Liver (tissue), 8 donors: ENCODE measurements at regions not wholly inside any gene's neighbourhood (a gene's known extent, or its start where the extent isn't known, plus 50 kb on each side); places are given as distances from the start of the nearest gene placed in this dataset.

Source experiments
- DNase-seq: peaks from one replicate; pipeline ENCODE4 v3.0.0-alpha.2; 2017; ENCODE audit warnings: low spot score
- H3K27ac ChIP-seq, 2 donors: one replicate each; pipeline ENCODE4 v1.7.0; 2013; ENCODE audit warnings: inconsistent platforms in 2 of 2, low read length in 2 of 2, control low read depth in 1 of 2, low read depth in 1 of 2, mild to moderate bottlenecking in 1 of 2
- H3K27me3 ChIP-seq, 4 donors: one replicate each; pipeline versions ENCODE4 v1.6.1 to v1.7.0; 2013; ENCODE audit warnings: low read length in 3 of 4, inconsistent platforms in 1 of 4, mild to moderate bottlenecking in 1 of 4, moderate library complexity in 1 of 4; ENCODE audit not compliant: control insufficient read depth in 4 of 4, insufficient read depth in 4 of 4
- H3K36me3 ChIP-seq, 4 donors: one replicate each; pipeline versions ENCODE4 v1.6.1 to v1.7.0; 2013; ENCODE audit warnings: low read length in 3 of 4, mild to moderate bottlenecking in 3 of 4, low read depth in 1 of 4, moderate library complexity in 1 of 4; ENCODE audit not compliant: control insufficient read depth in 4 of 4, insufficient read depth in 3 of 4
- H3K4me1 ChIP-seq, 4 donors: one replicate each; pipeline versions ENCODE4 v1.6.1 to v1.7.0; 2013; ENCODE audit warnings: low read length in 3 of 4, mild to moderate bottlenecking in 3 of 4, moderate library complexity in 1 of 4; ENCODE audit not compliant: control insufficient read depth in 4 of 4, insufficient read depth in 4 of 4
- H3K4me3 ChIP-seq, 3 donors: one replicate each; pipeline versions ENCODE4 v1.6.1 to v1.7.0; 2013; ENCODE audit warnings: low read length in 3 of 3, control low read depth in 1 of 3, low read depth in 1 of 3, mild to moderate bottlenecking in 1 of 3
- H3K9ac ChIP-seq, 2 donors: one replicate each; pipeline ENCODE4 v1.7.0; 2013; ENCODE audit warnings: low read length in 2 of 2, mild to moderate bottlenecking in 2 of 2, moderate library complexity in 2 of 2, control low read depth in 1 of 2, low read depth in 1 of 2
- H3K9me3 ChIP-seq, 4 donors: one replicate each; pipeline versions ENCODE4 v1.6.1 to v1.7.0; 2013; ENCODE audit warnings: low read length in 3 of 4; ENCODE audit not compliant: control insufficient read depth in 4 of 4
- CTCF ChIP-seq: fragments of 150-350 bp; IDR thresholded peaks from 2 replicates; pipeline ENCODE4 v1.5.1; 2017; ENCODE audit warnings: improper control_type of control experiment, low read depth, low read length; ENCODE audit not compliant: missing input control
- EGR1 ChIP-seq, 2 donors: IDR thresholded peaks; 2 replicates each; pipeline ENCODE4 v1.6.1; 2016 to 2018; ENCODE audit warnings: antibody characterized with exemption in 2 of 2, low read depth in 2 of 2
- FOXA1 ChIP-seq: IDR thresholded peaks from 2 replicates; pipeline ENCODE4 v1.6.1; 2016; ENCODE audit warnings: antibody characterized with exemption
- FOXA2 ChIP-seq: IDR thresholded peaks from 2 replicates; pipeline ENCODE4 v1.6.1; 2016; ENCODE audit warnings: antibody characterized with exemption
- GABPA ChIP-seq, 2 donors: IDR thresholded peaks in 1 of 2; conservative IDR thresholded peaks in 1 of 2; 2 replicates each; pipeline ENCODE4 v1.6.1; 2016; ENCODE audit warnings: antibody characterized with exemption in 2 of 2, mild to moderate bottlenecking in 1 of 2, moderate library complexity in 1 of 2
- HNF4A ChIP-seq, 2 donors: conservative IDR thresholded peaks; 2 replicates each; pipeline ENCODE4 v1.6.1; 2016; ENCODE audit warnings: antibody characterized with exemption in 2 of 2, mild to moderate bottlenecking in 2 of 2
- HNF4G ChIP-seq: IDR thresholded peaks from 2 replicates; pipeline ENCODE4 v1.6.1; 2016; ENCODE audit warnings: antibody characterized with exemption
- JUND ChIP-seq, 2 donors: IDR thresholded peaks; 2 replicates each; pipeline ENCODE4 v1.6.1; 2016; ENCODE audit warnings: antibody characterized with exemption in 2 of 2
- NR2F2 ChIP-seq: IDR thresholded peaks from 2 replicates; pipeline ENCODE4 v1.6.1; 2016; ENCODE audit warnings: antibody characterized with exemption
- RAD21 ChIP-seq, 2 donors: IDR thresholded peaks; 2 replicates each; pipeline ENCODE4 v1.6.1; 2016; ENCODE audit warnings: antibody characterized with exemption in 2 of 2, mild to moderate bottlenecking in 2 of 2
- REST ChIP-seq: IDR thresholded peaks from 2 replicates; pipeline ENCODE4 v1.6.1; 2016; ENCODE audit warnings: antibody characterized with exemption, mild to moderate bottlenecking
- RXRA ChIP-seq, 2 donors: IDR thresholded peaks; 2 replicates each; pipeline ENCODE4 v1.6.1; 2017 to 2018; ENCODE audit warnings: antibody characterized with exemption in 2 of 2, mild to moderate bottlenecking in 1 of 2
- SP1 ChIP-seq: IDR thresholded peaks from 2 replicates; pipeline ENCODE4 v1.6.1; 2018; ENCODE audit warnings: antibody characterized with exemption, mild to moderate bottlenecking
- TAF1 ChIP-seq: conservative IDR thresholded peaks from 2 replicates; pipeline ENCODE4 v1.6.1; 2016; ENCODE audit warnings: antibody characterized with exemption, mild to moderate bottlenecking
- YY1 ChIP-seq: IDR thresholded peaks from 2 replicates; pipeline ENCODE4 v1.6.1; 2016; ENCODE audit warnings: antibody characterized with exemption, mild to moderate bottlenecking
- WGBS: extraction: QIAGEN DNeasy Blood & Tissue Kit; methylation state at CpG from one replicate; pipeline ENCODE4 v1.1.7; 2013; 5-methylcytosine and 5-hydroxymethylcytosine counted together
- TF ChIP-seq, protein P1 (sequence below): IDR thresholded peaks from 2 replicates; pipeline ENCODE4 v1.6.1; 2016; ENCODE audit warnings: antibody characterized with exemption
- TF ChIP-seq, protein P2 (sequence below): IDR thresholded peaks from 2 replicates; pipeline ENCODE4 v1.6.1; 2016; ENCODE audit warnings: antibody characterized with exemption
- TF ChIP-seq, protein P3 (sequence below): IDR thresholded peaks from 2 replicates; pipeline ENCODE4 v1.6.1; 2016; ENCODE audit warnings: antibody characterized with exemption
- donor health status: healthy.
- donor health status: healthy.
- donor health status: healthy.
- donor health status: healthy.
- donor health status: healthy.

DNA sequence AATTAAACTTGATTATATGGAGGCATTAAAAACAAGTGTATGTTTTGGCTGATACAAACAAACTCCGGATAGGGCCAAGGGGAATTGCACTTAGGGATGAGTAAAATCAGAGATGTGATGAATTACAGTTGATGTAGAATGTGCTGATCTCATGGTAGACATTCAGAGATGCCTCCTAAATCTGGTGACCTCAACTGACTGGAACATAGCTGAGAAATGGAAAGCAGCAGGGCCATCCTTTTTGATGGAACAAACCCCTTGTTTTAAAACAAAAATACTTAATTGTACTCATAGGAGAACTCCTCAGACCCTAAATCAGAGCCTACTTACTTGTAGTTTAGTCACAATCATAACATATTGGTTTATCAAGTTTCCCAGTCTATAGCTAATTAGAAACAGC, 122.8 kb downstream of the C12orf75 start:
- Histone ChIP-seq H3K27ac (no peak overlapping the region), H3K27me3 (no peaks in the 10 kb centered on the region), H3K4me3 (no peak overlapping the region), H3K4me1 (no peaks in the 10 kb centered on the region), H3K9me3 (no peaks in the 10 kb centered on the region), H3K36me3 (no peaks in the 10 kb centered on the region), H3K9ac (no peak overlapping the region)
- 76% methylated on average over 1 of the region's 1 CpG for WGBS
- TF ChIP-seq RXRA (IDR thresholded peaks at IDR 0.05) (no peak), YY1 (no peak), TAF1 (no peak), NR2F2 (no peak), HNF4A (conservative IDR thresholded peaks at IDR 0.05) (no peak), RAD21 (IDR thresholded peaks at IDR 0.05) (no peak), REST (no peak)
- DNase-seq, result no peak

DNA sequence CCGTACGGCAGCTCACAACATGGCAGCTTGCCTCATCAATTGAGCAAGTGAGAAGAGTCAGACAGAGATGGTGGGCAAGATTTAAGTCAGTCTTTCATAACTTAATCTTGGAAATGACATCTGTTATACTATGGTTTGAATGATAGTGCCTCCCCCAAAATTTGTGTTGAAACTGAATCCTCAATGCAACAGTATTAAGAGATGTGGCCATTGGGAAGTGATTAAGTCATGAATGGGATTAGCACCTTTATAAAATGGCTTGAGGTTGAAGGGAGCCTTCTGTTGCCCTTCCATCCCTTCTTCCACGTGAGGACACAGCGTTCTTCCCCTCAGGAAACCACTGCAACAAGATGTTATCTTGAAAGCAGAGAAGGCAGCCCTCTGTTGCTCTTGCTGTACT, 124.2 kb downstream of the C12orf75 start:
- Histone ChIP-seq H3K36me3 (no peaks in the 10 kb centered on the region), H3K4me1 (no peaks in the 10 kb centered on the region), H3K9ac (no peak overlapping the region), H3K27ac (no peak overlapping the region), H3K9me3 (peaks cover 0 to 2% (median under 1%) of the 10 kb centered on the region in 4 donors), H3K4me3 (no peak overlapping the region), H3K27me3 (no peaks in the 10 kb centered on the region)
- DNase-seq, result no peak
- WGBS, result 64% methylated on average over 4 of the region's 4 CpGs
- TF ChIP-seq EGR1 (IDR thresholded peaks at IDR 0.05; ENCODE audit: low read depth in 2 of 2), result no peak
- no peak for TF ChIP-seq JUND (IDR thresholded peaks at IDR 0.05)
- no peak for TF ChIP-seq SP1
- no peak for TF ChIP-seq RXRA (IDR thresholded peaks at IDR 0.05)
- TF ChIP-seq TAF1, result no peak
- TF ChIP-seq, protein P1, sequence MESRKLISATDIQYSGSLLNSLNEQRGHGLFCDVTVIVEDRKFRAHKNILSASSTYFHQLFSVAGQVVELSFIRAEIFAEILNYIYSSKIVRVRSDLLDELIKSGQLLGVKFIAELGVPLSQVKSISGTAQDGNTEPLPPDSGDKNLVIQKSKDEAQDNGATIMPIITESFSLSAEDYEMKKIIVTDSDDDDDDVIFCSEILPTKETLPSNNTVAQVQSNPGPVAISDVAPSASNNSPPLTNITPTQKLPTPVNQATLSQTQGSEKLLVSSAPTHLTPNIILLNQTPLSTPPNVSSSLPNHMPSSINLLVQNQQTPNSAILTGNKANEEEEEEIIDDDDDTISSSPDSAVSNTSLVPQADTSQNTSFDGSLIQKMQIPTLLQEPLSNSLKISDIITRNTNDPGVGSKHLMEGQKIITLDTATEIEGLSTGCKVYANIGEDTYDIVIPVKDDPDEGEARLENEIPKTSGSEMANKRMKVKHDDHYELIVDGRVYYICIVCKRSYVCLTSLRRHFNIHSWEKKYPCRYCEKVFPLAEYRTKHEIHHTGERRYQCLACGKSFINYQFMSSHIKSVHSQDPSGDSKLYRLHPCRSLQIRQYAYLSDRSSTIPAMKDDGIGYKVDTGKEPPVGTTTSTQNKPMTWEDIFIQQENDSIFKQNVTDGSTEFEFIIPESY, result no peak
- no peak for TF ChIP-seq HNF4A (conservative IDR thresholded peaks at IDR 0.05)
- TF ChIP-seq, protein P2, sequence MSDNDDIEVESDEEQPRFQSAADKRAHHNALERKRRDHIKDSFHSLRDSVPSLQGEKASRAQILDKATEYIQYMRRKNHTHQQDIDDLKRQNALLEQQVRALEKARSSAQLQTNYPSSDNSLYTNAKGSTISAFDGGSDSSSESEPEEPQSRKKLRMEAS, result no peak
- TF ChIP-seq RAD21 (IDR thresholded peaks at IDR 0.05), result no peak
- TF ChIP-seq, protein P3, sequence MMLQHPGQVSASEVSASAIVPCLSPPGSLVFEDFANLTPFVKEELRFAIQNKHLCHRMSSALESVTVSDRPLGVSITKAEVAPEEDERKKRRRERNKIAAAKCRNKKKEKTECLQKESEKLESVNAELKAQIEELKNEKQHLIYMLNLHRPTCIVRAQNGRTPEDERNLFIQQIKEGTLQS, result no peak
- TF ChIP-seq YY1, result no peak
- no peak for TF ChIP-seq NR2F2
- no peak for TF ChIP-seq HNF4G
- no peak for TF ChIP-seq REST
- no peak for TF ChIP-seq CTCF
- TF ChIP-seq GABPA (IDR thresholded peaks at IDR 0.05 in 1 of 2, conservative IDR thresholded peaks at IDR 0.05 in 1 of 2), result no peak
- no peak for TF ChIP-seq FOXA2
- no peak for TF ChIP-seq FOXA1
